ENCODE measurements at regions not wholly inside any gene's neighbourhood (a gene's known extent, or its start where the extent isn't known, plus 50 kb on each side); places are given as distances from the start of the nearest gene placed in this dataset.

- TF ChIP-seq CTCF (IDR thresholded peaks at IDR 0.05; ENCODE audit: insufficient read depth, missing control alignments), result no peak
- DNase-seq (ENCODE audit: insufficient read length, low spot score), result no peak
- no peak for FAIRE-seq
Observed at GRCh38 chr5:8869932-8870331, 675.9 kb downstream of the SEMA5A start.

GRCh38 chr5:8870349-8870958, 675.4 kb downstream of the SEMA5A start:
- no peak for TF ChIP-seq CTCF (IDR thresholded peaks at IDR 0.05; ENCODE audit: insufficient read depth, missing control alignments)
- DNase-seq (ENCODE audit: insufficient read length, low spot score), result no peak
- no peak for FAIRE-seq

GRCh38 chr5:8870959-8871355, 674.9 kb downstream of the SEMA5A start:
- no peak for TF ChIP-seq CTCF (IDR thresholded peaks at IDR 0.05; ENCODE audit: insufficient read depth, missing control alignments)
- no peak for FAIRE-seq
- DNase-seq (ENCODE audit: insufficient read length, low spot score), result no peak

GRCh38 chr5:8871446-8871845, 674.4 kb downstream of the SEMA5A start:
- DNase-seq (ENCODE audit: insufficient read length, low spot score), result no peak
- no peak for TF ChIP-seq CTCF (IDR thresholded peaks at IDR 0.05; ENCODE audit: insufficient read depth, missing control alignments)
- no peak for FAIRE-seq

GRCh38 chr5:8875722-8876121, 670.2 kb downstream of the SEMA5A start:
- DNase-seq (ENCODE audit: insufficient read length, low spot score) (no peak), FAIRE-seq (no peak)
- TF ChIP-seq CTCF (IDR thresholded peaks at IDR 0.05; ENCODE audit: insufficient read depth, missing control alignments), result no peak

GRCh38 chr5:8879248-8879647, 666.6 kb downstream of the SEMA5A start:
- FAIRE-seq (no peak), DNase-seq (ENCODE audit: insufficient read length, low spot score) (no peak)
- TF ChIP-seq CTCF (IDR thresholded peaks at IDR 0.05; ENCODE audit: insufficient read depth, missing control alignments), result no peak

- no peak for TF ChIP-seq CTCF (IDR thresholded peaks at IDR 0.05; ENCODE audit: insufficient read depth, missing control alignments)
- no peak for DNase-seq (ENCODE audit: insufficient read length, low spot score)
- FAIRE-seq, result no peak
Observed at GRCh38 chr5:8884029-8884428, 661.8 kb downstream of the SEMA5A start.

Measured in D721Med (cell line).